ENCODE measurements at regions not wholly inside any gene's neighbourhood (a gene's known extent, or its start where the extent isn't known, plus 50 kb on each side); places are given as distances from the start of the nearest gene placed in this dataset.

DNA sequence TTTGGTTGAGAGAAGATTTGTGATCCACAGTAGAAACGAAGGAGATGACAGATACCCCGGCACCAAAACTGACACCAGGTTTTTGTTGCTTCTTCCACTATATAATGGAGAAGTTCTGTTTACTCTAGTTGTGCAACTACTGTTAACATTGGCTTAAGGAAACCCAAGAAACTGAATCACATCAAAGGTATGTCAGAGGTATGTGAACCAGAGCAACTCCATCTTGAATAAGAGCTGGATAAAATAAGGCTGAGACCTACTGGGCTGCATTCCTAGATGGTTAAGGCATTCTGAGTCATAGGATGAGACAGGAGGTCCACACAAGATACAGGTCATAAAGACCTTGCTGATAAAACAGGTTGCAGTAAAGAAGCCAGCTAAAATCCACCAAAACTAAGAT lies 173.7 kb upstream of the CAMK1G start:
- DNase-seq (ENCODE audit: low read depth in 1 of 2, low spot score in 1 of 2): no peak

- DNase-seq (ENCODE audit: low read depth in 1 of 2, low spot score in 1 of 2): no peak
These were observed 172.0 kb upstream of the CAMK1G start for GRCh38 chr1:209411491-209411929.

DNA sequence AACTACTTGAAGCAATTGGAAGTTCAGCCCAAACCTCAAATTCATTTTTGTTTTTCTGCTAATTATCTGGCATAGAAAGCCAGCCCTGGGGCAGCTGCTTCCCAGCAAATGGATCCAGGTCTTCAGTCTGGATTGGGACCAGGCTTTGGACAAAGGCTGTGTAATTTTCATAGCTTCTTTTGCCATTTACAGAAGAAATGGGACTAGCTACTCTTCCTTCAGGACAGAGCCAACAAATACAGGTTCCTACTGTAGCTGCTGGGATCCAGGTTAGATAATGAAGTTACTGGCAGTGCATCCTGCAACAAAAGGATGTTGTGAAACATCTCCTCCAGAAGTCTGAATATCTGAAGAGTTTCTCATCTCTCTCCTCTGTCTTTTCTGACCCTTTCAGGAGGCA lies 171.5 kb upstream of the CAMK1G start:
- DNase-seq (ENCODE audit: low read depth in 1 of 2, low spot score in 1 of 2): no peak

GRCh38 chr1:209412566-209412965 lies 170.9 kb upstream of the CAMK1G start:
- DNase-seq (ENCODE audit: low read depth in 1 of 2, low spot score in 1 of 2): no peak

GRCh38 chr1:209413062-209413461 lies 170.5 kb upstream of the CAMK1G start:
- DNase-seq (ENCODE audit: low read depth in 1 of 2, low spot score in 1 of 2): no peak

DNA sequence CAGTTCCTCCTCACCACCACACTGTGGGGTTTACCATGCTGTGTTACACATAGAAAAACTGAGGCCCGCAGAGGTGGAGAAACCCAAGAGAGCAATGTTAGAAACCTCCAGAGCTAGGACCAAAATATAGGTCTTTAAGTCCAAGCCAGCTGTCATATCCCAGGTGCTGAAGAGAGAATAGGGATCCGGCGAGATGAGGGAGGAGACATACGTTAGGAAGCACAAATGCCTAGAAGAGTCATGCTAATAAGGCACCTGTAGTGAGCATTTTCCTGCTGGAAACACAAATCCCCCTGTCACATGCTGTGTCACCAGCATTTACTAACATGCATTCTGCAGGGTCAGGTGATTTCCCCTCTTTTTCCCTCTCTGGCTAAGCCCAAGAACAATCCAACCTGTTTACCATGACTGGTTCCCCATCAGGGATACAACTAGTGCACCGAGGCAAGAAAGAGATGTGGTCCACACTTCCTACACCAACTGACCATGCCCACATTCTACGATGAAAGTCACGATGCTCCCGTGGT lies 168.6 kb upstream of the CAMK1G start:
- DNase-seq (ENCODE audit: low read depth in 1 of 2, low spot score in 1 of 2): no peak

- no peak for DNase-seq (ENCODE audit: low read depth in 1 of 2, low spot score in 1 of 2)
These were observed 167.5 kb upstream of the CAMK1G start for GRCh38 chr1:209416039-209416438.

DNA sequence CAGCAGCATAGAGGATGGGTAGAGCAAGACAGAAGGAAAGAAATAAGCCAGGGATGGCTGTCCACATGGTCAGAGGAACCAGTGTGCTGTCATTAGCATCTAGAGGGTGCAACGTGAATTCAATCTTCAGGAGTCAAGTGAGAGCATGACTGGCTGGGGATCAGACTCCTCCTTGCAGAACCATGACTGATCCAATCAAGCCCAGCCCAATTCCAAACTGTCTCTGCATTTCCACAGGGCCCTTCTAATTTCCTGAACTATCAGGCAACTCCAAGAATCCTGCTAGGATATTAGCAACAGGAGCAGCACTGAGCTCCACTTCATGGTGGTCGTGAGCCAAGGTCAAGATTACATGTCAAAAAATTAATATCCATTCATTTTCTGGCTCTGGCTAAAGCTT lies 166.8 kb upstream of the CAMK1G start:
- no peak for DNase-seq (ENCODE audit: low read depth in 1 of 2, low spot score in 1 of 2)

GRCh38 chr1:209417761-209418160 lies 165.8 kb upstream of the CAMK1G start:
- no peak for DNase-seq (ENCODE audit: low read depth in 1 of 2, low spot score in 1 of 2)

DNA sequence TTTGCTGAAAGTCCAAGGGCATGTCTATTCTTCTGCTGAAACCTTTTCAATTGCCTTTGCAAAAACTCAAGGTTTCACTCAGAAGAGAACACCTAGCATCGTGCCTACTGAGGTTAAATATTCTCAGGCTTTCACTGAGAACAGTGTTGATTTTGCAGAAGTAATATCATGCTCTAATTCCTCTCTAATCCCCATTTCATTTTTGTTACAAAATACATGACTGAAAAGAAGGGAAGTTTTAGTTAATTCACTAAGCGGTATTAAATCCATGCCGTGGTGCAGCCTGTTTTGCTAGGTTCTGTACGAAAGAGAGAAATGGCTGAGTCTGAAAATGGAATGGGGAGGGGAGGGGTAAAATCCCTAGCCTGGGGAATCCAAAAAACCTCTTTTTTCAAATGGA lies 163.2 kb upstream of the CAMK1G start:
- DNase-seq (ENCODE audit: low read depth in 1 of 2, low spot score in 1 of 2): no peak

DNA sequence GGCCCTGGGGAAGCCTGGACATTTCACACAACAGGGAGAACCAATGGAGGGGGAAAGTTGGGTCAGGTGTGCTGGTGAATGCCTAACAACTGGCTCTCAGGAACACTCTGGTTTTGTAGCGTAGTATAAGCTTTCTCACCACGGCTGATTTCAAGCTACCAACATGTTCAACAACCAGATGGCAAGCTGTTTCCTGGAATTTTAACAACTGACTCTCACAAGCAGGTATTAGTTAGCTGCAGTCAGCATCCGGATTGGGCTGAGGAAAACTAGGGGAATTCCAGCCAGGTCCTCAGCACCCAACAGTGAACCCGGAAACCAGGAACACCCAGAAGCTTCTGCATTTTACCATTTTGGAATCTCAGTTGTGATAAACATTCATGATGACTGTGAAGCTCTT lies 162.3 kb upstream of the CAMK1G start:
- no peak for DNase-seq (ENCODE audit: low read depth in 1 of 2, low spot score in 1 of 2)

GRCh38 chr1:209421978-209422680 lies 161.4 kb upstream of the CAMK1G start:
- DNase-seq (ENCODE audit: low read depth in 1 of 2, low spot score in 1 of 2): no peak

DNA sequence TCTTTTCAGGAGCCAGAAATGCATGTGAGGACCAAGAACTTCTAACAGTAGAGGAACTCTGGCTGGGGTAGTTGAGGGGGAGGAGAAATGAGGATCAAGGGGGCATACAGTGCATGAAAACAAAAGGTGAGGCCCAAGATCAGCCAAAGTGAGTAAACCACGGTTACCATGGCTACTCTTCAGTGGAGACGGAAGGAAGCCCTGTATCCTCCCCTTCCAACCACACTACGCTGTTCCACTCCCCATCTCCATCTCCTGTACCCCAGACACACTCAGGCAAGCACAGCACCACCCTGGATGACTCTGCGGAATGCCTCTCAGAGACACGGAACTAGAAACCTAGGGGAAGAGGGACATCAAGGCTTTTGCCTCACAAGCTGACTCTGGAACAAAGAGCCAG lies 157.6 kb upstream of the CAMK1G start:
- no peak for DNase-seq (ENCODE audit: low read depth in 1 of 2, low spot score in 1 of 2)

DNA sequence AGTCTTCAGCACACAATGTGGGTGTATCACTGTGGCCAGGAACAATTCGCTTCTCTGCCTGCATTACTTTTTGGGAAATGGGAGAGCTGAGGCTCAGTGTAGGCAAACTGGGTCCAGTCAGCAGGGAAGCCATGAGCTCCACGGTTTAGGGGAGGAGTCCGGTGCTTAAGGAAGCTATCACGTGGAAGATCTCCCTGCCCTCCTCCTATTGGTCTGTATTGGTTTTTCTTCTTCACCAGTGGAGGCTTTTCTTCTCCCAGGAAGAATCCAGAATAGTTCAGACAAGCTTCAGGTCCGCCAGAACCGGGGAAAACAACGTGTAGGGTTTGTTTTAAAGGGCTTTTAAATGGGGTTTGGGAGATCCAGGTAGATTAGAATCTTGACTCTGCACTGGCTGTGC lies 156.2 kb upstream of the CAMK1G start:
- no peak for DNase-seq (ENCODE audit: low read depth in 1 of 2, low spot score in 1 of 2)

DNA sequence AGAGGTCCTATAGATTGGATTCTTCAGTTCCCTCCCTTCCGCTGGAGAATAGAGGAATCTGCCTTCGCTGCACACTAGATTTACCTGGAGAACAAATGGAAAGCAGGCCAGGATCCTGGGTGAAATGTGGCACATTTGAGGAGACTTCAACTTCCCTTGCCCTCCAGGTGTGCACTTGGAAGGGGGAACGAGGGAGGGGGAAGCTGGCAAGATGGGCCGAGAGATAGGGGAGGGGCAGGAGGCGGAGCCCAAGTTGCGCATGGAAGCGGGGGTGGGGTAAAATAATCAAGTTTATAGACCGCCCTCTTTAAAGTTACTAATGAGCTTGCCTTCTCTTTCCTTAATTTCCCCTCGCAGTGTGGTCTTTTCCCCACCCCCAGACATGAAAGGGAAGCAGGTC lies 155.7 kb upstream of the CAMK1G start:
- DNase-seq (ENCODE audit: low read depth in 1 of 2, low spot score in 1 of 2): no peak

DNA sequence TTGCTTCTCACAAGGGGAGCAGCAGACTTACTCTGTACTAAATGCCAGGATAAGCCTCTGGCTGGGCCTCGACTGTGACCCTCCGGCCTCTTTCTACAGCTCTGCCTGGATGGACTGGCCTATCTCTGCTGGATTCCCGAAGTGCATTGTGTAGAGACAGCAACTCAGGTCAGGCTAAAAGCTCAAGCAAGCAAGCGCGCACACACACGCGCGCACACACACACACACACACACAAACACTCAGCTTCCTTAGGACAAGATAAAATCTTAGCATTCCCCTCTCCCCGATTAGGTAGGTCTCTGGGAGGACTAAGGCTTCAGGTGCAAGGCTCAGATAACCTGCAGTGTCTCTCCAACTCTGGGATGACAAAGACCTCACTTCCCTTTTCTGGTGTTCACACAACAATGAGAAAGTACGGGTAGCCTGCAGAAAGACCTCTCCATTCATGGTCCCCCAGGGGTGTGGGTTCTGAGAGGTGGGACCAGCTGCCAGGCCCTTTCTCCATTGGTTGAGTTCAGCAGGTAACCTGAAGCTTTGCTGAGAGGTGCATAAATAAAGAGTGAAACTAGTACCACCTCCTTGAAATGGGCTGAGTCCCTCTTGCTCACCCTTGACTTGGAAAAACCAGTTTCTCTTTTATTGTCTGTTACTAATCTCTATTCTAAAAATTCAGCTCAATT lies 155.1 kb upstream of the CAMK1G start:
- no peak for DNase-seq (ENCODE audit: low read depth in 1 of 2, low spot score in 1 of 2)

- DNase-seq (ENCODE audit: low read depth in 1 of 2, low spot score in 1 of 2): no peak
These were observed 153.9 kb upstream of the CAMK1G start for GRCh38 chr1:209429611-209430010.

GRCh38 chr1:209430107-209430506 lies 153.4 kb upstream of the CAMK1G start:
- no peak for DNase-seq (ENCODE audit: low read depth in 1 of 2, low spot score in 1 of 2)

- DNase-seq (ENCODE audit: low read depth in 1 of 2, low spot score in 1 of 2): no peak
These were observed 152.7 kb upstream of the CAMK1G start for GRCh38 chr1:209430821-209431259.

DNA sequence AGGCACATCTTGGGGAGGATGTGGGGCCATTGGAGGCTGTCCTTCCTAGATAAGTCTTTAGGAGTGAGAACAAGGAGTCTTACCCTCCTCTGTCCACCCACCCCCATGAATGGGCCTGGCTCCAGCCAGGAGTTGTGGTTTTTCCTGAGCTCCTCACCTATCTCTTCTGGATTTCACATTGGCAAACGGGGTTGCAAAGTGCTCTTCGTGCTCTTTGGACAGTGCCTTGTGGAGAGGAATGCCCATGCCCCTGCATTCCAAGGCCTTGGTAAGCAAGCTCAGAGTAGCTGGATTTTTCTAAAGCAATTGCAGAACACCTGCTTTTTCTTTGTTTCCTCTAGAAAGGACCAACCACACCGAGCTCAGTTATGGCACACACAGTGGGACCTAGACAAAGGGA lies 152.1 kb upstream of the CAMK1G start:
- no peak for DNase-seq (ENCODE audit: low read depth in 1 of 2, low spot score in 1 of 2)

DNA sequence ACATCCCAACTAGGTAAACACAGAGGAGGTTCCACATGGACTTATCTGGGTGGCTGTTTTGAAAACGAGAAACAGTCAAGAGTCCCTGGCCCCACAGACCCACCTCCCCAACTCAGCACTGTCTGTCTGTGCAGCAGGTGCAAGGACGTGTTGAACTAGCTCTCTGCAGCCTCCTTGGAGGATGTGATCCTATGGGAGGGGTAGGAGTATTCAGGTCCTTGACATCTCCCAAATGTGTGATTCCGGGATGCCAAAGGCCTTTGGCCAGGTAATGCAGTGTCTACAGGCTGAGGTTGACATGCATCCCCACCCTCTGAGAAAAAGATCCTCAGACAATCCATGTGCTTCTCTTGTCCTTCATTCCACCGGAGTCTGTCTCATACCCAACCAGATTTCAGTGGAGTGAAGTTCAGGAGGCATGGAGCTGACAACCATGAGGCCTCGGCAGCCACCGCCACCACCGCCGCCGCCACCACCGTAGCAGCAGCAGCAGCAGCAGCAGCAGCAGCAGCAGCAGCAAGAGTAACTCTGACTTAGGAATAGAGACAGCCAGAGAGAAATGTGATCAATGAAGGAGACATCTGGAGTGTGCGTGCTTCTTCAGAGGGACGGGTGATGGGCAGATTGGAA lies 151.6 kb upstream of the CAMK1G start:
- no peak for DNase-seq (ENCODE audit: low read depth in 1 of 2, low spot score in 1 of 2)

DNA sequence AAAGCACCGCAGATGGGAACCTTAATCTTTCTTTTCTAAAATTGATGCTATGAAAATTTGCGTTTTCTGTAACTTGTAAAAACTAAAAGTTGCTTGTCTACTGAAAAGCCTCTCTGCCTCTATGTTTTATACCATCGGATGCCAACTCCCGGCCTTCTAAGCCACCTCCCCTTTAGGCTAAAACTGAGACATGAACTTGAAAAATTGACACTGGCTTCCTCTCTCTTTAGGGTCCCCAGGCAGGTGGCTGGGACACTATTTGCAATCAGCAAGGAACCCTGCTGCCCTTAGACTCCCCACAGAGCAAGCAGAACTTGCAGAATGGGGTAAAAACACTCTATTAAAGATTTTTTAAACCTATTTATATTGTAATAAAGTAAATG lies 151.1 kb upstream of the CAMK1G start:
- no peak for DNase-seq (ENCODE audit: low read depth in 1 of 2, low spot score in 1 of 2)

Measured in stimulated activated CD4-positive, alpha-beta T cell treated with anti-CD3 and anti-CD28 coated beads, Interleukin-15, amount 100 ng/mL, for 1 hour (primary cell).